ENCODE measurements at regions not wholly inside any gene's neighbourhood (a gene's known extent, or its start where the extent isn't known, plus 50 kb on each side); places are given as distances from the start of the nearest gene placed in this dataset.

- no peak for TF ChIP-seq EZH2 (IDR thresholded peaks at IDR 0.05; ENCODE audit: borderline replicate concordance, low read depth, low read length, poor library complexity, severe bottlenecking)
- TF ChIP-seq CTCF (conservative IDR thresholded peaks at IDR 0.05; ENCODE audit: low read depth, low read length), result no peak
- CTCF ChIA-PET, result no interaction called here
These were observed 1042.7 kb downstream of the MCTP2 start for GRCh38 chr15:95274101-95274500.

GRCh38 chr15:95277266-95277665, 1045.9 kb downstream of the MCTP2 start:
- ChIA-PET POLR2A (ENCODE audit: low non-redundant PET) (no interaction called here), CTCF (no interaction called here)
- intact Hi-C loops (cut with micrococcal nuclease; ENCODE audit: unreplicated experiment), result no loop called here
- Histone ChIP-seq H3K27ac (ENCODE audit: low read depth, low read length, poor library complexity, severe bottlenecking) (no peak overlapping the region), H3K4me3 (ENCODE audit: low read depth, low read length, poor library complexity, severe bottlenecking) (no peak overlapping the region), H3K27me3 (replicated peaks; ENCODE audit: insufficient read depth, low read depth, low read length, poor library complexity) (no peaks in the 10 kb centered on the region), H3K4me1 (ENCODE audit: insufficient read depth, low read length, poor library complexity, severe bottlenecking) (no peaks in the 10 kb centered on the region), H3K36me3 (ENCODE audit: insufficient read depth, low read length, poor library complexity, severe bottlenecking) (no peaks in the 10 kb centered on the region), H3K9me3 (ENCODE audit: low read depth, low read length, poor library complexity, severe bottlenecking) (no peaks in the 10 kb centered on the region)
- DNase-seq (ENCODE audit: low spot score), result no peak
- no peak for TF ChIP-seq CTCF (conservative IDR thresholded peaks at IDR 0.05; ENCODE audit: low read depth, low read length)
- no peak for TF ChIP-seq EZH2 (IDR thresholded peaks at IDR 0.05; ENCODE audit: borderline replicate concordance, low read depth, low read length, poor library complexity, severe bottlenecking)
- BruUV-seq (replicated peaks), result no TSS peak

More at GRCh38 chr15:95274101-95274500, 1042.7 kb downstream of the MCTP2 start:
- Histone ChIP-seq H3K4me3 (ENCODE audit: low read depth, low read length, poor library complexity, severe bottlenecking) (no peak overlapping the region), H3K27ac (ENCODE audit: low read depth, low read length, poor library complexity, severe bottlenecking) (no peak overlapping the region), H3K9me3 (ENCODE audit: low read depth, low read length, poor library complexity, severe bottlenecking) (no peaks in the 10 kb centered on the region), H3K27me3 (replicated peaks; ENCODE audit: insufficient read depth, low read depth, low read length, poor library complexity) (no peaks in the 10 kb centered on the region), H3K4me1 (ENCODE audit: insufficient read depth, low read length, poor library complexity, severe bottlenecking) (no peaks in the 10 kb centered on the region), H3K36me3 (ENCODE audit: insufficient read depth, low read length, poor library complexity, severe bottlenecking) (no peaks in the 10 kb centered on the region)
- no TSS peak for BruUV-seq (replicated peaks)
- no peak for DNase-seq (ENCODE audit: low spot score)
- intact Hi-C loops (cut with micrococcal nuclease; ENCODE audit: unreplicated experiment), result no loop called here
- POLR2A ChIA-PET (ENCODE audit: low non-redundant PET), result no interaction called here

- BruUV-seq (replicated peaks), result no TSS peak
- H3K27ac ChIP-seq (ENCODE audit: low read depth, low read length, poor library complexity, severe bottlenecking), result no peak overlapping the region
- DNase-seq (ENCODE audit: low spot score), result no peak
- no peaks in the 10 kb centered on the region for H3K36me3 ChIP-seq (ENCODE audit: insufficient read depth, low read length, poor library complexity, severe bottlenecking)
- intact Hi-C loops (cut with micrococcal nuclease; ENCODE audit: unreplicated experiment), result no loop called here
- no peak for TF ChIP-seq EZH2 (IDR thresholded peaks at IDR 0.05; ENCODE audit: borderline replicate concordance, low read depth, low read length, poor library complexity, severe bottlenecking)
- no peak for TF ChIP-seq CTCF (conservative IDR thresholded peaks at IDR 0.05; ENCODE audit: low read depth, low read length)
- H3K9me3 ChIP-seq (ENCODE audit: low read depth, low read length, poor library complexity, severe bottlenecking), result no peaks in the 10 kb centered on the region
- no peak overlapping the region for H3K4me3 ChIP-seq (ENCODE audit: low read depth, low read length, poor library complexity, severe bottlenecking)
- H3K4me1 ChIP-seq (ENCODE audit: insufficient read depth, low read length, poor library complexity, severe bottlenecking), result no peaks in the 10 kb centered on the region
- no peaks in the 10 kb centered on the region for H3K27me3 ChIP-seq (replicated peaks; ENCODE audit: insufficient read depth, low read depth, low read length, poor library complexity)
- POLR2A ChIA-PET (ENCODE audit: low non-redundant PET), result no interaction called here
- CTCF ChIA-PET, result no interaction called here
These were observed 1047.3 kb downstream of the MCTP2 start for GRCh38 chr15:95278532-95279245.
